Islet of Langerhans (tissue), 1 donor: ENCODE measurements at regions not wholly inside any gene's neighbourhood (a gene's known extent, or its start where the extent isn't known, plus 50 kb on each side); places are given as distances from the start of the nearest gene placed in this dataset.

ENCODE experiments used
- FAIRE-seq: peaks from one replicate; lab custom pipeline; 2011; peaks lifted over from hg19 to GRCh38; lab: Jason Lieb, UNC

DNA sequence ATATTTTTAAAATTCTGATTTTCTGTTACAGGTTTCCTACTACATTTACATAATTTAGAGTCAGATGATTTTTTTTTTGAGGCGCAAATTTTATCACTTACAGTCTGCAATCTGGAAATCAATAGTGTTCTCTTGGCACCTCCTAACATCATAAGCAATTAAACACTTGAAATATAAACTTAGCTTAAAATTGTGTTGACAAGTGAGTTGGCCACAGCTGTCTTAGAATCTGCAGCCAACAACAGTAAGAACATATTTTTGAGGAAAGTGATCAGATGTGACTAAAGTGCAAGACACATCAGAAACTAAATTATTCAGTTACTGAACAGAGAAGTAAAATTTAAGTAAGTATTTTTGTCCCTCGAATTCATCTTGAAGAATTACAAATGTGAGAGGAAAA lies 726.7 kb upstream of the LRATD1 start:
- FAIRE-seq = no peak

DNA sequence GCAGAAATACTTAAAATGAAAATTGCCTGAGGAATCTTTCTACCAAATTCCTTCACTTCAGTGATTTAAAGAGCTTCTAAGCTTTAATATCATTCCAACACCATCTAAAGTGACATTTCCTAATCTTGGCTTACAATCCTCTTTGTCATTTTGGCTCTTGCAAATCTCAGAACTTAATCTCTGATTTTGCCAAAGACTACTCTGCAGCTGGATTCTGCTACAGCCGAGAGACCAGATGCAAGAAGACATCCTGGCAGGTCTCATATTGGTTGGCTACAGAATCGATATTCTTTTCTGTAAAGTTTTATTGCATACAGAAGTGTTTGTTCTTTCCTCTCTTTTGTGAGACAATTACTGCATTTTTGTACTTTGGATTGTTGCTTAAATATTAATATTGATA lies 716.5 kb upstream of the LRATD1 start:
- no peak for FAIRE-seq

DNA sequence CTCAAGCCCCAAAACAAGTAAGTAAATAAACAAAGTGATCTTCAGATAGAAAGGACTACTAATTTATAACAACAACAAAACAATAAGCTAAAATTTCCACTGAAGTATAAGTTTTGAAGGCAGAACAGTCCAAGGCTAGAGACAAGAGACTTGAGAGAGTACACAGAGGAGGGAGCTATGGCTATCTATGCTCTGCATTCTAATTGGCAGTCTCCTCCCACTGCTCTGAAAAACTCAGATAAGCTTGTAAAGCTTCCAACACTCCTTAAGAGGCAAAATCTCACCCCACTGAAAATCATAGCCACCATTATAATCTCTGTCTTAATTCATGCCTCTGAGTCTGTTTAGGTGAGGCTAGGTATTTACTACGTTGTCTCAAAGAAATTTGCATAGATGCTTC lies 714.6 kb upstream of the LRATD1 start:
- FAIRE-seq = no peak

DNA sequence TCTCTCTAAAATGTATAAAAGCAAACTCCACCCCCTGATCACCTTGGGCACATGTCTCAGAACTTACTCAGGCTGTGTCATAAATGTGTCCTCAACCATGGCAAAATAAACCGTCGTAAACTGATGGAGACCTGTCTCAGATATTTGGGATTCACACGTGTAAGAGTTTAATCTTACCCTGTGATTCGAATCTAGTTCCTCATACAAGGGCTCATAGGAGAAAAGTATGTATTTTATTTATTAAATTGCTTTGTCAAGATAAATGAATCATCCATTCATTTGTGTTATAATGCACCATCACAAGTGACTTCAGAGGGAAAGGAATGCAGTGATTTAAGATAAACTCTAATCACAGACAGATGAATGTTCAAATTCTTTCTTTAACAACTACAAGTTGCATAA lies 712.5 kb upstream of the LRATD1 start:
- no peak for FAIRE-seq

GRCh38 chr2:13921245-13921644 lies 711.3 kb upstream of the LRATD1 start:
- no peak for FAIRE-seq

GRCh38 chr2:13923823-13924222 lies 708.7 kb upstream of the LRATD1 start:
- no peak for FAIRE-seq

DNA sequence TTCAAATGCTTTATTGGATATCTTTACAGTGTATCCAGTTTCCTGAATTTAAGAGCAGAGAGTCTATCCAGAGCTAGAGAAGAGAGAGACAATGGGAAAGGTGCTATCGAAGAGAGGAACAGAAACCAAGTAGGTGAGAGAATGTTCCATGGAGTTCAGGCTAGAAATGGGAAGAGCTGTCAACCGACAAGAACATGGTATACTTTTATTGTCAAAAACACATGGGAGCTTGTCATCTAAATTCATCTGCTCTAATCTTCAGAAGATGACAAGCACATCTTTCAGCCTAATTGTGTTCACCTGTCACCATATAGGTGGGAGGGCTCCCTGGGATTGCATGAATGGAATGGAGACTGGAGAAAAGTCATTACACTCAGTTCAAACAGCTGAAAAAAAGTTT lies 690.4 kb upstream of the LRATD1 start:
- FAIRE-seq = no peak

DNA sequence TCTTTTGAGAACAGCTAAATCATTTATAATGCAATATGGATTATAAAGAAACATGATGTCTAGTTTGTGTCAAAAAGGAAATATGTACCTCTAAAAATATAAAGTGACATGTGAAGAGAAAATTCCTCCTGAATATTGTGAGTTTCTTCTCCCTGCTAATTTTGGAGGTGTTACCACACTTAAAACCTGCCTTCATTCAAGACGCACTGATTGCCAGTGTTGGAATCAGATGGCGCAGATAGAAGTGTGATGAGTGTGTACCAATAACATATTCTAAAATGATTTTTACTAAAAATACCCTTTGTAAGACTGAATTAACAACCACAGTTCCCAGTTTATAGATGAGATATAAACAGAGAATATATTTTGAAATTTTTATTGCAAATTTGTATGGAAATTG lies 681.8 kb upstream of the LRATD1 start:
- no peak for FAIRE-seq

DNA sequence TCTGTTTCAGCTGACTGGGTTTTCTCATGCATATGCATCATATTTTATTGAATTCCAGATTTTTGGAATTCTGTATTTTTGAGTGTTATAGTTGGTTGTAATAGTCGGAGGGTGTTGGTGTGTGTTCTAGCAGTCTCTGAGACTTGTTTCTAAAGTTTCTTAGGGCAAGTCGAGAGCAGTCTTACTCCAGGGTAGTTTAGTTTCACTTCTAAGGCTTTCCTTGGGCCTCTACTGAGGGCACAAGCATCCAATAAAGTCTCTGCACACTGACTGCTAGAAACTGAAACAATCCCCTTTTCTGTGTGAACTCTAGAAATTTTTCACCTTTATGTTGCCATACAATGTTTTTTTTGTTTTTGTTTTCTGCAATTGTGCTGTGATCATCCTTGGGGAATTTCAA lies 663.7 kb upstream of the LRATD1 start:
- no peak for FAIRE-seq

GRCh38 chr2:13986119-13986720 lies 646.3 kb upstream of the LRATD1 start:
- no peak for FAIRE-seq

DNA sequence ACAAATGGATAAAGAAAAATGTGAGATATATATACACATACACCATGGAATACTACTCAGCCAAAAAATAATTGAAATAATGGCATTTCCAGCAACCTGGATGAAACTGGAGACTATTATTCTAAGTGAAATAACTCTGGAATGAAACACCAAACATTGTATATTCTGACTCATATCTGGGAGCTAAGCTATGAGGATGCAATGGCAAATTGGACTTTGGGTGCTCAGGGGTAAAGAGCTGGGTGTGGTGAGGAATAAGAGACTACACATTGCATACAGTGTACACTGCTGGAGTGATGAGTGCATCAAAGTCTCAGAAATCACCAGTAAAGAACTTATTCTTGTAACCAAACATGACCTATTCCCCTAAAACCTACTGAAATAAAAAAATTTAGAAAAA lies 636.0 kb upstream of the LRATD1 start:
- no peak for FAIRE-seq

- FAIRE-seq = no peak
Observed at GRCh38 chr2:14011190-14011589, 621.3 kb upstream of the LRATD1 start.

DNA sequence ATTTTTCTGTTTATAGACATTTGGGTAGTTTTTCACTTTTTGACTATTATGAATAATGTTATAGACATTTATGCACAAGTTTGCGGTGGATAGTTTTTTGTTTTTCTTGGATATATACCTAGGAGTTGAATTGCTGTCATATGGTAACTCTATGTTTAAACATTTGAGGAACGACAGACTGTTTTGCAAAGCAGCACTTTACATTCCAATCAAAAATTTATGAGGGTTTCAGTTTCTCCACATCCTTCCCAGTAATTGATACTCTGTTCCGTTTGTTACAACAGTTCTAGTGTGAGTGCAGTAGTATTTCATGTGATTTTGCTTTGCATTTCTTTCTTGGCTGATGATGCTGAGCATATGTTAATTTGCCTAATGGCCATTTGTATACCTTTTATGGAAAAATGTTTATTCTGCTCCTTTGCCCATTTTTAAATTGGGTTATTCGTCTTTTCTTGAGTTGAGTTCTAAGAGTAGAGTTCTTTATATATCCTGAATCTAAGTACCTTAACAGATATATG lies 617.3 kb upstream of the LRATD1 start:
- no peak for FAIRE-seq

GRCh38 chr2:14016289-14016955 lies 616.1 kb upstream of the LRATD1 start:
- no peak for FAIRE-seq

DNA sequence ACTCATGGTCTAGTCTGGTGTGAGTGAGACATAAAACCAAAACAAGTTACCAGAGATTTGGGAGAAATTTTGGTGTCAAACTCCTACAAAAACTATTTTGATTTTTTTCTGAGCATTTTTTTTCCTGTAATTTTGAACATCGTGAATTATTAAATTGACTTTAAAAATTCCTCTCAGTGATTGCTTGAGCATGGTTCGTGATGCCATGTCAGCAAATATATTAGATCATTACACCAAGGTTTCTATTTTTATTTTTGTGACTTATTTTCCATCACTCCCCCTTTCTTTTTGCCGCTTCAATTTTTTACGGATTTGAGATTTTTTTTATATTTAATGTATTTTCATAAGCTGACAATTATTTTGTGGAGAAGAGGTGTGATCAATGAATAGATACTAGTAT lies 613.9 kb upstream of the LRATD1 start:
- FAIRE-seq = no peak

DNA sequence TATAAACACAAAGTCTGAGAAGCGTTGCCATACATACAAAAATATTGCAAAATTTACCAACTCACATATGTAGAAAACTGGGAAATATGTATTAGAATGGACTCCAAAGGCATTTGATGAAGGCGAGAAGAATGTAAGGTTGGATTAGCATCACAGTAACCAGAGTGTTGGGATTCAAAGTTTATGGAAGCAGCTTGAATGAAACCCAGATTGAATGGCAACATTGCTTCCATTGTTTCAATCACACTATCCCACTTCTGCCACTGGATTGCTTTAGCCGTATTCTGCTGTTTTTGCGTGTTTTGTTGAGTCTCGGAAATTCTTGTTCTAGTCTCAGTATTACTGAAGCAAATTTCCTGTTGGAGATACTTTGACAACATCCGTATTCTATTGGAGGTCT lies 609.0 kb upstream of the LRATD1 start:
- FAIRE-seq = no peak

- no peak for FAIRE-seq
Observed at GRCh38 chr2:14039134-14039533, 593.4 kb upstream of the LRATD1 start.

DNA sequence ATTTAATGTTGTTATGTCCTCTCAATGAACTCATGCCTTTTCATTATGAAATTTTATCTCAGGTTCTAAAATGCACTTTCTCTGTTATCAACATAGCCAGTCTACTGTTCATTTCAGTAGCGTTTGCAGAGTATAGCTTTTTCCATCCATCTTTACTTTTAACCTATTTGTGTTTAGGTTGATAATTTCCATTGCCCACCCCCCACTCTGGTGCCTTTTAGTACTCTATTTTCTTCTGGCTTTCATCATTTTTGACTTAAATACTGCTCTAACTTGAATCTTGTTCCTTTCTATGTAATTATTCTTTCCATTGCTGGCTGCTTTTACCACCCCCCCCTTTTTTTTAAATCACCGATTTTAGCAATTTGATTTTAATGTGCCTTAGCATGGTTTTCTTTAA lies 585.0 kb upstream of the LRATD1 start:
- FAIRE-seq = no peak

DNA sequence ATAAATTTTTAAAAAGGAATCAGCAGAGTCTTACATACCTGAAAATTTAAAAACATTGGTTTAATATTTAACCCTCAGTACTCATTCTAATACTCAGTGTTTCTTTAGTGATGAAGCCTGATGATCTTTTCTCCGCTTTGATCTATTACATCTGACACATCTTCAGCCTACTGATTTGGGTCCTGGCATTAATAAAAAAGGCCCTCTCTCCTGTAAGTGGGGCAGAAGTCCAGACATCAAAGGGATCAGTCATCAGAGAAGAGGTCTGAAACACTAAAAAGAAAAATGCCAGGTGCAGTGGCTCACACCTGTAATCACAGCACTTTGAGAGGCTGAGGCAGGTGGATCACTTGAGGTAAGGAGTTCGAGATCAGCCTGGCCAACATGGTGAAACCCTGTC lies 581.1 kb upstream of the LRATD1 start:
- FAIRE-seq = no peak

- FAIRE-seq = no peak
Observed at GRCh38 chr2:14053105-14053504, 579.4 kb upstream of the LRATD1 start.

GRCh38 chr2:14064346-14064745 lies 568.2 kb upstream of the LRATD1 start:
- FAIRE-seq = no peak

DNA sequence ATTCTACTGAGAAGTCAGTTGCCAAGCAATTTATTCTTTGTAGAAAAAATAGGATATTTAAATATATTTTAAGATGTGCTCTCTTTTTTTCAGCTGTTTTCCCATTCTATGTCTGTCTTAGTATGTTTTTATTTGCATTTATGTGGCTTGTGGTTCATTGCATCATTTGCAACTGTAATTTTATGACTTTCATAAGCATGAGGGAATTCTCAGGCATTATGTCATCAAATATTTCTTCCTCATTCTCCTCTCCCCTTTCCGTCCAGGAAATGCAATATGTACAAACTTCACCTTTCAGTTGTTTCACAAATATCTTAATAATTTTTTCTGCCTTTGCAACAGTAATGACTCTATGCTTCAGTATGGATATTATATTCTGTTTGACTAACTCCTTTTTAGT lies 560.2 kb upstream of the LRATD1 start:
- FAIRE-seq = no peak

DNA sequence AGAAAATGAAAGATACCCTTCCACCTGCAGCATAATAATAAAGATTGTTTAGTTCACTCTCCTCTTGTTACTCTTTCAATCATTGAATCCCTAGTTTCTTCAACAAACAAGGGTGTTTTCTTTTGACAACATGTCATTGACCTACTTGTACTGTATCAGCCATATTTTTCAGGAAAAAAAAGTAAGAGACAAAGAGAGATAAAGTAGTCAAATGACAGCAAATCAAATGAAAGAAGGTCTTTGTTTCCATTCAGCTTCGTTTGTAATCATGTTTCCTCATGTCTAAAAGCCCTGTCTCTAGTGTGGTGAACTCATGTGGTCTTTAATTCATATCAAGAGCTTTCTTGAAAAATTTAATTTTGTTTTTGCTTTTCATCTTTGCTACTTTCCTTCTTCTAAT lies 557.8 kb upstream of the LRATD1 start:
- no peak for FAIRE-seq

DNA sequence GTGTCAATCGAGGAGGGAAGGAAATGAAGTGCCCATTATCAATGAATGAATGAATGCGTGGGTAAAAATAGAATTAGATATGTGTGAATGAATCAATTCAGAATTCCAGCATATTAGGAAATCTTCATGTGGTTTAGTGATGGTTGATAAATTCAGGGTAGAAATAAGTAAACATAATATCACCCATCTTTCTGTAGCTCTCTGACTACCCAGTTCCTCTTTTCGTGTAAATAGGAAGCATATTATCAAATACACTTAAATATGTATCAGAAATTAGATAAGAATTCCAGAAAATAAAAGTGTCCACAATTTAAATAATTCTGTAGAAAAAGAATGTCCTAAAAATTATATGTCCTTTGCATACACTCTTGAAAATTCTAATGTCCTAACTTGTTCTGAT lies 552.9 kb upstream of the LRATD1 start:
- FAIRE-seq = no peak
